ENCODE measurements at regions not wholly inside any gene's neighbourhood (a gene's known extent, or its start where the extent isn't known, plus 50 kb on each side); places are given as distances from the start of the nearest gene placed in this dataset.

DNA sequence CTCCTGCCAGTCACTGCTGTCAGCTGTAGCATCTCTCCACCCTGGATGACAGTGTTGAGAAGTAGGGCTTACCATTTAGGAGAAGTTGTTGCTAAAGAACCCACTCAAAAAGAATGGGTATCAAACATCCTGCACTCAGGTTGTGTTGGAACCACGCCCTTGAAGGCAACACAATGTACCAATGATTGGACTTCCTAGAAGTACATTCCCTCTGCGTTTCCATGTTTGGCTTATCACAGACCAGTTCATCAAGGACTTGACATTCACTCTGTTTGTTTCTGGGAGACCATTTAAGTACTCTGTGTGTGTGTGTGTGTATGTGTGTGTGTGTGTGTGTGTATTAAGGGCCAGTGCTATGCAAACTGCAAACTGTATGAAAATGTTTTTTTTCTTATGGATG, 200.6 kb upstream of the GATB start:
- Histone ChIP-seq H3K4me3 (ENCODE audit: low read depth in 1 of 2, low read length in 2 of 2) (no peak overlapping the region), H3K27ac (ENCODE audit: low read depth, low read length) (no peak overlapping the region), H3K4me1 (ENCODE audit: control insufficient read depth in 1 of 2, insufficient read depth in 2 of 2, low read length in 2 of 2) (no peaks in the 10 kb centered on the region), H3K27me3 (ENCODE audit: control insufficient read depth in 1 of 2, insufficient read depth in 2 of 2, low read length in 2 of 2) (no peaks in the 10 kb centered on the region), H3K9ac (ENCODE audit: low read depth in 1 of 2, low read length in 2 of 2) (no peak overlapping the region), H3K9me3 (ENCODE audit: control insufficient read depth in 1 of 2, low read length in 2 of 2) (no peaks in the 10 kb centered on the region), H3K36me3 (ENCODE audit: control insufficient read depth in 1 of 2, insufficient read depth in 2 of 2, low read length in 2 of 2) (no peaks in the 10 kb centered on the region)

- no peak overlapping the region for H3K27ac ChIP-seq (ENCODE audit: low read depth, low read length)
- no peaks in the 10 kb centered on the region for H3K27me3 ChIP-seq (ENCODE audit: control insufficient read depth in 1 of 2, insufficient read depth in 2 of 2, low read length in 2 of 2)
- no peaks in the 10 kb centered on the region for H3K36me3 ChIP-seq (ENCODE audit: control insufficient read depth in 1 of 2, insufficient read depth in 2 of 2, low read length in 2 of 2)
- H3K9me3 ChIP-seq (ENCODE audit: control insufficient read depth in 1 of 2, low read length in 2 of 2) = no peaks in the 10 kb centered on the region
- no peaks in the 10 kb centered on the region for H3K4me1 ChIP-seq (ENCODE audit: control insufficient read depth in 1 of 2, insufficient read depth in 2 of 2, low read length in 2 of 2)
- no peak overlapping the region for H3K4me3 ChIP-seq (ENCODE audit: low read depth in 1 of 2, low read length in 2 of 2)
- no peak overlapping the region for H3K9ac ChIP-seq (ENCODE audit: low read depth in 1 of 2, low read length in 2 of 2)
Observed at GRCh38 chr4:151960449-151961230, 199.8 kb upstream of the GATB start.

DNA sequence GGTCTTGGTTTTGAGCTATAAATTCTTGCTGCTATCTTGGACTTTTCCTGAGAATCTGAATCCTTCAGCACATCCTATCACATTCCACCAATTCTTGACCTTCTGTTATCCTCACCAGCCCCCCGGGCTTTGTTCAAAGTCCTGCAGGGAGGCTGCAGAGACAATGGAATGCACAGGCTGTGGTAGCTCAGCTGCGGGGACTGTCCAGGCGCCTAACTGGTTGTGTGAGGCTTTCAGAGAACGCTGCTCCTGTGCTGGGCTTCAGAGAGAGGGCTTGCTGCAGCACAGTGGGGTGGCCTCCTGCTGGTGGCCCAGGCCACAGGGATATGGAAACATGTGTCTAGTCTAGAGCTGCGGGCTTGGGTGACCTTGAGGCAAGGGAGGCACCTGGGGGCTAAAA, 196.3 kb upstream of the GATB start:
- no peak overlapping the region for H3K27ac ChIP-seq (ENCODE audit: low read depth, low read length)
- no peaks in the 10 kb centered on the region for H3K36me3 ChIP-seq (ENCODE audit: control insufficient read depth in 1 of 2, insufficient read depth in 2 of 2, low read length in 2 of 2)
- no peaks in the 10 kb centered on the region for H3K9me3 ChIP-seq (ENCODE audit: control insufficient read depth in 1 of 2, low read length in 2 of 2)
- no peak overlapping the region for H3K4me3 ChIP-seq (ENCODE audit: low read depth in 1 of 2, low read length in 2 of 2)
- H3K4me1 ChIP-seq (ENCODE audit: control insufficient read depth in 1 of 2, insufficient read depth in 2 of 2, low read length in 2 of 2) = no peaks in the 10 kb centered on the region
- no peak overlapping the region for H3K9ac ChIP-seq (ENCODE audit: low read depth in 1 of 2, low read length in 2 of 2)
- no peaks in the 10 kb centered on the region for H3K27me3 ChIP-seq (ENCODE audit: control insufficient read depth in 1 of 2, insufficient read depth in 2 of 2, low read length in 2 of 2)

DNA sequence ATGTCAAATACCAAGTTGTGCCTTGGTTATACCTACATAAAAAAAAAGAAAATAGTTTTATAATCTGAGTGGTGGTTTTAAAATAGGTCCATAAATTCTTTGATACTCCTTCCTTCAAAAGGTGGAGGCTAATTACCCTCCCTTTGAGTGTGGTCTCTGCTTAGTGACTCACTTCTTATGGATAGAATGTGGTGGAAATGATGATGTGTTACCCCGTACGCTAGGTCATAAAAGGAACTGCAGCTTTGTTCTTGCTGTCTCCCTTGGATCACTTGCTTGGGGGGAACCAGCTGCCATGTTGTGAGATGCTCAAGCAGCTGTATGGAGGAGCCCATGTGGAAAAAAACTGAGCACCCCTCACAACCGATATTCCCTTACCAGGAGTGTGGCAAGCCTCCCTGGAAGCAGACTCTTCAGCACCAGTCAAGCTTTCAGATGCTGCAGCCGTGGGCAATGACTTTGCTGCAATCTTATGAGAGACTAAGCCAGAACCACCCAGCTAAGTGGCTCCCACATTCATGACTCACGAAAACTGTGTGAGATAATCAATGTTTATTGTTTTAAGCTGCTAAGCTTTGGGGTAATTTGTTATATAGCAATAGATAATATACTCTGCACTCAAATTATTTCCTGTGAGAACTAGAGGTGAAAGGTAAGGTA, 195.0 kb upstream of the GATB start:
- H3K36me3 ChIP-seq (ENCODE audit: control insufficient read depth in 1 of 2, insufficient read depth in 2 of 2, low read length in 2 of 2) = no peaks in the 10 kb centered on the region

DNA sequence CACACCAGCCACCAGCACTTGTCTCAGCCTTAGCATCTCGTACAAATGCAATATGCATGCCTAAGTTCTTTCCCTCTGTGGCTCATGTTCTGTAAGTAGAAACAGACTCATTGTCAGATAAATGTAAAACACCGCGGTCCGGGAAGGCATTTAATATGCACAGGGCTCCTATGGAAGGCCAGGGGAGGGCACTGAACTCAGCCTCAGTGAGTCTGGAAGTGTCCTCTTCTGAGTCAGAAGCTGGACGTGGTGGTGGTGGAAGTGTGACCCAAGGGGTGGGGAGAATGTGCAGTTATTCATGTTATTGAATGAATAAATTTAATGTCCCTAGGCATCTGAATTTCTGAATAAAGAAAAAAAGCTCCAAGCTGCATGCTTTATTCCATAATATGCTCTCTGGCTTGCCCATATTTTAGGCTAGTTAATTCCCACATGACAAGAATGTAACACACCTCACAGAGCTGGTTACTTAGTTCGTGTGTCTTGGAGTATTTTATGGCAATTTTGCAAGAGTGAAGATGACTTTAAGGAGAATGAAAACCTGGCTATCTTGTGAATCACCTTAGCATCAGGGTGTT, 193.1 kb upstream of the GATB start:
- Histone ChIP-seq H3K27ac (ENCODE audit: low read depth, low read length) (no peak overlapping the region), H3K9me3 (ENCODE audit: control insufficient read depth in 1 of 2, low read length in 2 of 2) (no peaks in the 10 kb centered on the region), H3K36me3 (ENCODE audit: control insufficient read depth in 1 of 2, insufficient read depth in 2 of 2, low read length in 2 of 2) (no peaks in the 10 kb centered on the region), H3K27me3 (ENCODE audit: control insufficient read depth in 1 of 2, insufficient read depth in 2 of 2, low read length in 2 of 2) (no peaks in the 10 kb centered on the region), H3K9ac (ENCODE audit: low read depth in 1 of 2, low read length in 2 of 2) (no peak overlapping the region), H3K4me3 (ENCODE audit: low read depth in 1 of 2, low read length in 2 of 2) (no peak overlapping the region), H3K4me1 (ENCODE audit: control insufficient read depth in 1 of 2, insufficient read depth in 2 of 2, low read length in 2 of 2) (no peaks in the 10 kb centered on the region)

More for the DNA sequence above, 195.0 kb upstream of the GATB start:
- no peaks in the 10 kb centered on the region for H3K4me1 ChIP-seq (ENCODE audit: control insufficient read depth in 1 of 2, insufficient read depth in 2 of 2, low read length in 2 of 2)
- no peaks in the 10 kb centered on the region for H3K27me3 ChIP-seq (ENCODE audit: control insufficient read depth in 1 of 2, insufficient read depth in 2 of 2, low read length in 2 of 2)
- no peak overlapping the region for H3K27ac ChIP-seq (ENCODE audit: low read depth, low read length)
- no peak overlapping the region for H3K9ac ChIP-seq (ENCODE audit: low read depth in 1 of 2, low read length in 2 of 2)
- no peak overlapping the region for H3K4me3 ChIP-seq (ENCODE audit: low read depth in 1 of 2, low read length in 2 of 2)
- H3K9me3 ChIP-seq (ENCODE audit: control insufficient read depth in 1 of 2, low read length in 2 of 2) = no peaks in the 10 kb centered on the region

GRCh38 chr4:151953312-151953711, 192.5 kb upstream of the GATB start:
- no peaks in the 10 kb centered on the region for H3K9me3 ChIP-seq (ENCODE audit: control insufficient read depth in 1 of 2, low read length in 2 of 2)
- H3K9ac ChIP-seq (ENCODE audit: low read depth in 1 of 2, low read length in 2 of 2) = no peak overlapping the region
- no peak overlapping the region for H3K27ac ChIP-seq (ENCODE audit: low read depth, low read length)
- H3K4me1 ChIP-seq (ENCODE audit: control insufficient read depth in 1 of 2, insufficient read depth in 2 of 2, low read length in 2 of 2) = no peaks in the 10 kb centered on the region
- no peak overlapping the region for H3K4me3 ChIP-seq (ENCODE audit: low read depth in 1 of 2, low read length in 2 of 2)
- H3K27me3 ChIP-seq (ENCODE audit: control insufficient read depth in 1 of 2, insufficient read depth in 2 of 2, low read length in 2 of 2) = no peaks in the 10 kb centered on the region
- H3K36me3 ChIP-seq (ENCODE audit: control insufficient read depth in 1 of 2, insufficient read depth in 2 of 2, low read length in 2 of 2) = no peaks in the 10 kb centered on the region

- H3K4me3 ChIP-seq (ENCODE audit: low read depth in 1 of 2, low read length in 2 of 2) = no peak overlapping the region
- H3K36me3 ChIP-seq (ENCODE audit: control insufficient read depth in 1 of 2, insufficient read depth in 2 of 2, low read length in 2 of 2) = no peaks in the 10 kb centered on the region
- peaks cover under 1 to 3% of the 10 kb centered on the region in 2 donors for H3K9me3 ChIP-seq (ENCODE audit: control insufficient read depth in 1 of 2, low read length in 2 of 2)
- no peaks in the 10 kb centered on the region for H3K27me3 ChIP-seq (ENCODE audit: control insufficient read depth in 1 of 2, insufficient read depth in 2 of 2, low read length in 2 of 2)
- H3K9ac ChIP-seq (ENCODE audit: low read depth in 1 of 2, low read length in 2 of 2) = no peak overlapping the region
- no peak overlapping the region for H3K27ac ChIP-seq (ENCODE audit: low read depth, low read length)
- no peaks in the 10 kb centered on the region for H3K4me1 ChIP-seq (ENCODE audit: control insufficient read depth in 1 of 2, insufficient read depth in 2 of 2, low read length in 2 of 2)
Observed at GRCh38 chr4:151952711-151953254, 192.0 kb upstream of the GATB start.

DNA sequence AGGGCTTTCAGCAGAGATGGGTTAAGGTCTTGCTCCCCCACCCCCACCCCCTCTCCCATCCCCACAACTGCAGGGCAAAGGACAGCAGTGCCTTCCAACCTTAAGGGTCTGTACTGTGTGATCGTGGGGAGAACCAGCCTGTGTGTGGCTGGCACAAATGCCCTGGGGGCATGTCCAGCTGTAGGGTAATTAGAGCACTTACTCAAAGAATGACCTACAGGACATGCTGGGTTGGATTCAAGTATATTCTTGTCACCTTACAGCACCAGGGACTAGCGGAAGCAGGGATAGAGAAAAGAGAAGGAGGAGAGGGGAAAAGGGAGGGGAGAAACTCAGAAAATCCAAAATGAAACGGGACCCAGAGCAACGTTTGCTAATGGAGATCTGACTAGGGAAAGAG, 191.3 kb upstream of the GATB start:
- H3K9ac ChIP-seq (ENCODE audit: low read depth in 1 of 2, low read length in 2 of 2) = no peak overlapping the region
- peaks cover 6 to 7% of the 10 kb centered on the region in 2 donors for H3K9me3 ChIP-seq (ENCODE audit: control insufficient read depth in 1 of 2, low read length in 2 of 2)
- H3K27ac ChIP-seq (ENCODE audit: low read depth, low read length) = no peak overlapping the region
- no peaks in the 10 kb centered on the region for H3K36me3 ChIP-seq (ENCODE audit: control insufficient read depth in 1 of 2, insufficient read depth in 2 of 2, low read length in 2 of 2)
- H3K4me3 ChIP-seq (ENCODE audit: low read depth in 1 of 2, low read length in 2 of 2) = no peak overlapping the region
- no peaks in the 10 kb centered on the region for H3K4me1 ChIP-seq (ENCODE audit: control insufficient read depth in 1 of 2, insufficient read depth in 2 of 2, low read length in 2 of 2)
- no peaks in the 10 kb centered on the region for H3K27me3 ChIP-seq (ENCODE audit: control insufficient read depth in 1 of 2, insufficient read depth in 2 of 2, low read length in 2 of 2)

GRCh38 chr4:151951671-151952050, 190.9 kb upstream of the GATB start:
- Histone ChIP-seq H3K4me1 (ENCODE audit: control insufficient read depth in 1 of 2, insufficient read depth in 2 of 2, low read length in 2 of 2) (no peaks in the 10 kb centered on the region), H3K36me3 (ENCODE audit: control insufficient read depth in 1 of 2, insufficient read depth in 2 of 2, low read length in 2 of 2) (no peaks in the 10 kb centered on the region), H3K9me3 (ENCODE audit: control insufficient read depth in 1 of 2, low read length in 2 of 2) (peaks cover 10 to 12% of the 10 kb centered on the region in 2 donors), H3K27me3 (ENCODE audit: control insufficient read depth in 1 of 2, insufficient read depth in 2 of 2, low read length in 2 of 2) (no peaks in the 10 kb centered on the region), H3K27ac (ENCODE audit: low read depth, low read length) (no peak overlapping the region), H3K9ac (ENCODE audit: low read depth in 1 of 2, low read length in 2 of 2) (no peak overlapping the region), H3K4me3 (ENCODE audit: low read depth in 1 of 2, low read length in 2 of 2) (no peak overlapping the region)

DNA sequence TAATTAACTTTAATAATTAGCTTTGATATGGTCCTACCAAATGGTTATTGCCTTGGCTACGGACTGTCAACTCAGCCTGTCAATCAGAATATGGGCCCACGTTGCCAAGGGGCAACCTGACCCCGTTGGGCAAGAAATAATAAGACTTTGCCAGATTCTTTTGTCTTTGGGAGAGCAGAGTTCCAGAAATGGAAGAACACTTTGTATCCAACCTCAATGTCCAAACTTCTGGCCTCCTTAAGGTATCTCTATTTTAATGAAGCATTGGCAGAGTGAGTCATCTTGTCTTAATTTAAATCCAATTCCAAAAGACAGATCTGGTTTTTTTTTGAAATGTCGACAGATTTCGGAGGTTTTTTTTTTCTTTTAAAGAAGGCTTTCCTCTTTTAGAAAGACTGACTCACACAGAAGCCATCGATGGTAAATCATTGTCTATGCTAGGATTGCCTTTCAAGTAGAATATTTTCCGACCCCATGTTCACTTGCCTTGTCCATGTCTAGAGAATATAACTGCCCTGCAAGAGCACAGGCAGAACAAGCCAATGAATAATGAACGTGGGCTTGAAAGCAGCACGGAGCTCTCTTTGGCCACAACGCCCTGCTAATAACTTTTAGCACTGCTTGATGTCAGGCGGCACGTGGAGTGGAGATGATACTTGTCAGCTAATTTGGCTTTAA, 190.3 kb upstream of the GATB start:
- Histone ChIP-seq H3K9ac (ENCODE audit: low read depth in 1 of 2, low read length in 2 of 2) (no peak overlapping the region), H3K9me3 (ENCODE audit: control insufficient read depth in 1 of 2, low read length in 2 of 2) (peaks cover 10 to 16% of the 10 kb centered on the region in 2 donors), H3K27me3 (ENCODE audit: control insufficient read depth in 1 of 2, insufficient read depth in 2 of 2, low read length in 2 of 2) (no peaks in the 10 kb centered on the region), H3K4me3 (ENCODE audit: low read depth in 1 of 2, low read length in 2 of 2) (no peak overlapping the region), H3K4me1 (ENCODE audit: control insufficient read depth in 1 of 2, insufficient read depth in 2 of 2, low read length in 2 of 2) (no peaks in the 10 kb centered on the region), H3K27ac (ENCODE audit: low read depth, low read length) (no peak overlapping the region), H3K36me3 (ENCODE audit: control insufficient read depth in 1 of 2, insufficient read depth in 2 of 2, low read length in 2 of 2) (no peaks in the 10 kb centered on the region)

All from duodenal mucosa (tissue), 2 donors.